ENCODE measurements at regions not wholly inside any gene's neighbourhood (a gene's known extent, or its start where the extent isn't known, plus 50 kb on each side); places are given as distances from the start of the nearest gene placed in this dataset.

- no peak for TF ChIP-seq CTCF (IDR thresholded peaks at IDR 0.05)
- no peaks in the 10 kb centered on the region for H3K36me3 ChIP-seq (ENCODE audit: low read depth, missing control alignments)
- no peak overlapping the region for H3K27ac ChIP-seq
- DNase-seq = no peak
- intact Hi-C loops (cut with DNase I; ENCODE audit: low total_unique reads) = no loop called here
- H3K4me3 ChIP-seq = no peak overlapping the region
- H3K27me3 ChIP-seq = no peaks in the 10 kb centered on the region
- 61 to 64% methylated on average over 18 to 21 of the region's 21 CpGs for WGBS, 2 donors
- H3K9me3 ChIP-seq = no peaks in the 10 kb centered on the region
- H3K4me1 ChIP-seq = no peaks in the 10 kb centered on the region
Measured at GRCh38 chr1:2946999-2947690, 74.1 kb upstream of the ACTRT2 start.

GRCh38 chr1:2948001-2948750, 73.1 kb upstream of the ACTRT2 start:
- WGBS, 2 donors = 75 to 86% methylated on average over 17 to 20 of the region's 20 CpGs
- no peak overlapping the region for H3K4me3 ChIP-seq
- DNase-seq = no peak
- TF ChIP-seq CTCF (IDR thresholded peaks at IDR 0.05) (no peak), POLR2A (IDR thresholded peaks at IDR 0.05) (no peak)
- H3K36me3 ChIP-seq (ENCODE audit: low read depth, missing control alignments) = no peaks in the 10 kb centered on the region
- H3K9me3 ChIP-seq = no peaks in the 10 kb centered on the region
- no peak overlapping the region for H3K27ac ChIP-seq
- no peaks in the 10 kb centered on the region for H3K4me1 ChIP-seq
- intact Hi-C loops (cut with DNase I; ENCODE audit: low total_unique reads) = no loop called here
- no peaks in the 10 kb centered on the region for H3K27me3 ChIP-seq

- TF ChIP-seq POLR2A (IDR thresholded peaks at IDR 0.05) (no peak), CTCF (IDR thresholded peaks at IDR 0.05) (no peak)
- 78 to 83% methylated on average over 5 to 30 of the region's 31 CpGs for WGBS, 2 donors
- Histone ChIP-seq H3K27ac (no peak overlapping the region), H3K36me3 (ENCODE audit: low read depth, missing control alignments) (no peaks in the 10 kb centered on the region), H3K9me3 (no peaks in the 10 kb centered on the region), H3K27me3 (no peaks in the 10 kb centered on the region), H3K4me3 (no peak overlapping the region), H3K4me1 (no peaks in the 10 kb centered on the region)
- peak; percentile 26 for DNase-seq
- intact Hi-C loops (cut with DNase I; ENCODE audit: low total_unique reads) = no loop called here
Measured at GRCh38 chr1:2948751-2949680, 72.3 kb upstream of the ACTRT2 start.

- intact Hi-C loops (cut with DNase I; ENCODE audit: low total_unique reads) = no loop called here
- WGBS, 2 donors = 91 to 93% methylated on average over 23 to 29 of the region's 29 CpGs
- no peak for DNase-seq
Measured at GRCh38 chr1:2949966-2950925, 71.0 kb upstream of the ACTRT2 start.

More at GRCh38 chr1:2949966-2950925, 71.0 kb upstream of the ACTRT2 start:
- Histone ChIP-seq H3K36me3 (ENCODE audit: low read depth, missing control alignments) (no peaks in the 10 kb centered on the region), H3K27ac (no peak overlapping the region), H3K27me3 (no peaks in the 10 kb centered on the region), H3K4me3 (no peak overlapping the region), H3K9me3 (no peaks in the 10 kb centered on the region), H3K4me1 (no peaks in the 10 kb centered on the region)
- TF ChIP-seq POLR2A (IDR thresholded peaks at IDR 0.05) (no peak), CTCF (IDR thresholded peaks at IDR 0.05) (no peak)

Measured in testis (tissue), 2 donors.